HG03439 (cell line): ENCODE measurements at regions not wholly inside any gene's neighbourhood (a gene's known extent, or its start where the extent isn't known, plus 50 kb on each side); places are given as distances from the start of the nearest gene placed in this dataset.

Experiments used
- ATAC-seq: cut with Tn5 transposase; IDR thresholded peaks from one replicate; pipeline ENCODE4 v1.9.1; 2021; ENCODE audit warnings: mild to moderate bottlenecking, moderate library complexity; ENCODE audit not compliant: unreplicated experiment

DNA sequence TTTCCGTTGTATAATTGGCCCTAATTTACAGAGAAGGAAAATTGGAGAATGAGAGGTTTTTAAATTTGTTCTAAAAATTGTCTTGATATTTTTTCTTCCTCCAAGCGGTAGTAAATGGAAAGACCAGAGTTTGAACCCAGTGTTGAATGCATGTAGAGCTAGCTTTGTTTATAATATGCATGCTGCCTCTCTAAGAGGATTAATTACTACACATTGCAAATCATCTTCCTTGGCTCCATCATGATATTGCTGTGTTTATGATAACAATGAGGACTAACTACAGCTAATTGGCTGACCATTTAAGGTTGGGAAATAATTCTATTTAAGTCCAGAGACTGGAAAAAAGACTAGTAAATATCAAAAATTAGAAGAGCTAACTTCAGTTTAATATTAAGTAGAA, 338.5 kb downstream of the PLK2 start:
- ATAC-seq, result no peak

DNA sequence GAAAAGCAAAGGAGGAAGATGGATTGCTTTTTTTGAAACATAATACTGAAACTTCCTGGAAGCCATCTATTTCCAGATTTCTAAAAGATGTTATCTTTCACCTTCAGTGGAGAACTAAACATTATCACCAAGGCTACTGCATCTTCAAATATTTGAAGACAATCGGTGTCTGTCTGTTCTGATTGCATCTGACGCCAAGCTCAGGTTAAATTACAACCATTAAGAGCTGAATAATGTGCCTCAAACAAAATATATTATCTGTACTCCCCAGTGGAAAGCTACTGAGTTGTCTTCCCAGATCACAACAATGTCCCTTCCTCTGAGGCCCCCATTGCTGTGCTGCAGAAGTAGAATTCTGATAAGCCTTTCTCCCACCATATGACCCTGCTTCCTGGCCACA, 342.3 kb downstream of the PLK2 start:
- no peak for ATAC-seq

DNA sequence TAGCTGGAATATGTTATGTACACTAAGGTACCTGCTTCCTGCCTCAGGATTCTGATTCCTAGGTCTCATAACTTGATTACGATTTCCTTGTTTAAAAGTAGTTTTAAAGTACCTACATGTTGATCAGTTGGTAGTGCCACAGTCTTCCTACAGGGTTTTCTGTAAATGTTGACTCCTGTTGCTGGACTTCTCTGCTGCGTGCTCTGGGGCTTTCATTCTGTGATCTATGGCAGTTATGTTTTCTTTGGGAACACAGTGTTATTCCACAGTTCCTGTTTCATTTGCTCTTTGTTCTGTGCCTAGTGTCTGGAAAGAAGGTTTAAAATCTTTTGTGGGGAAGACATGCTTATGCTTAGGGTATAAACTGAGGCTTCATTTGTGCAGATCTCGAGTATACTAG, 343.5 kb downstream of the PLK2 start:
- no peak for ATAC-seq

DNA sequence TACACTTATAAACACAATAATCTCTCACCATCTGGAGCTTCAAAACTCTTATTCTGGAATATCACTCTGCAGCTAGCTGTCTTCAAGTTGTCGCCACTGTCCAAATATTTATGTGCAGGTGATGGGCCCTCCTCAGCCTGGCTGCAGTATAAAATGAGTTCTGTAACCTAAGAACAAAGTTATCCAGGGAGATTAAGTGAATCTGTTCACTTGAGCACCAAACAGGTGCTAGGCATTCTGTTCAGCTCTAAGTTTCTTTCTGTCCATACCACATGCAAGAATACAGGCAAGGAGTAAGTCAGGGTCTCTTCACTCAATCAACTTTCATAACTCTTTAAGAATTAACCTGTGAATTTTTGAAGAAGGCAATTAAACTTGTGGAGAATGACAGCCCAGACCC, 344.1 kb downstream of the PLK2 start:
- ATAC-seq, result no peak

DNA sequence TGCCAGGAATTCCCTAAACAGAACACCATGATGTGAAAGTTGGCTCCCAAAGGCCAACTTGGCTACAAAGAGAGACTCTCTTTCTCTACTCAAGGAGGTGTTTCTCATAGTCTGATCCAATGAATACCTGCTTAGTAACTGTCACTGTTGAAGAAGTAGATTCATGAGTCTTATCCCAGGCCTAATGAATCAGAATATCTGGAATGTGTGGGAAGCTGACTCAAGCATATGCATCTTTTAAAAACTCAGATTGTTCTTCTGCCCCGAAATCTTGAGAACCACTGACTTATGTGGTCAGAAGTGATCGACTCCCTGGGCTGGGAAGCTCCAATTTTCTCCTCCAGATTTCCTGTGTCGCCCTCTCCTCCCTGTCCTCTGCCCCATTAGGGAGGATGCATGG, 345.6 kb downstream of the PLK2 start:
- no peak for ATAC-seq

DNA sequence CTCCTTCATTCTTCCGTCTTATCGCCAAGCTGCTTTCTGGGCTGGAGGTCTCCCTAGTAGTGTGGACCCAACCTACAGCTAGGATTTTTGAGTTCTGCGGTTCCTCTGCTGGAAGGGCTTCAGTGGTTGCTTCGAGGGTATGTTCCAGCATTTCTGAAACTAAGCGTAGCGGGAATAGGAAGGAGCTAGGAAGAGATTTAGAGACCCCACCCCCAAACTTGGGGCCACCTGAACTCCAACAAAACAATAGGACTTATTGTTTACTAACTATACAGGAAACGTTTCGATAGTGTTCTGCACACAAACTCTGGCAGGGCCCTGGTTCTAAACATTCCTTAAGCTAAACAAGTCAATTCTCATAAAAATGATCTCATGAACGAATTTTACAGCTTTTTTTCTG, 346.7 kb downstream of the PLK2 start:
- ATAC-seq, result no peak

DNA sequence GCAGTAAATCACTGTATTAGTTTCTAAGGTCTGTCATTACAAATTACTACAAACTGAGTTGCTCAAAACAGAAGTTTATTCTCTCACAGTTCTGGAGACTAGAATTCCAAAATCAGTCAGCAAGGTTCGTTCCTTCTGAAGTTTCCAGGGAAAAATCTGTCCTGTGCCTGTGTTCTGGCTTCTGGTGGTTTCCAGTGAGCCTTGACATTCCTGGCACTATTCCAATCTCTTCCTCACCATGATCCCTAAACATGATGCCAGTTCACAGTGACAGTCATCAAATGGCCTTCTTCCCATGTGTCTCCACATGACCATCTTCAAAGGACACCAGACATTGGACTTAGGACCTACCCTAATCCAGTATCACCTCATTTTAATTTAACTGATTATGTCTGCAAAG, 351.4 kb downstream of the PLK2 start:
- no peak for ATAC-seq

DNA sequence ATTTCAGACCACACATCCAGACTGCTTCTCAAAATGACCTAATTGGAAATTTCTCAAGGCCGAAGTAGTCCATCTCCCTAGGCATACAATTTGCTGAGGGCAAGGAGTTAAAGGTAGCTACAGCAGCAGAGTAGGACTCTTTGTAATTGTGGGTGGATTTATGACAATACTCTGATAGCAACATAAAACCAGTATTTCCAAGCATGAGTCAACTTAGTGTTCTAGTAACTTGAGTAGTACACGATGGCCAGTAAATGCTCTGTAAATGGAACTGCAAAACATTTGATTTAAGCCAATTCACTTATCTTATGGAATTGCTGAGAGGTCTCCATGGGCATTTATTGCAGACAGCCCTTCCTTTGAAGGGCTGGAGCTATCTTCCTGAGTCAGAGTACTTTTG, 352.2 kb downstream of the PLK2 start:
- no peak for ATAC-seq

DNA sequence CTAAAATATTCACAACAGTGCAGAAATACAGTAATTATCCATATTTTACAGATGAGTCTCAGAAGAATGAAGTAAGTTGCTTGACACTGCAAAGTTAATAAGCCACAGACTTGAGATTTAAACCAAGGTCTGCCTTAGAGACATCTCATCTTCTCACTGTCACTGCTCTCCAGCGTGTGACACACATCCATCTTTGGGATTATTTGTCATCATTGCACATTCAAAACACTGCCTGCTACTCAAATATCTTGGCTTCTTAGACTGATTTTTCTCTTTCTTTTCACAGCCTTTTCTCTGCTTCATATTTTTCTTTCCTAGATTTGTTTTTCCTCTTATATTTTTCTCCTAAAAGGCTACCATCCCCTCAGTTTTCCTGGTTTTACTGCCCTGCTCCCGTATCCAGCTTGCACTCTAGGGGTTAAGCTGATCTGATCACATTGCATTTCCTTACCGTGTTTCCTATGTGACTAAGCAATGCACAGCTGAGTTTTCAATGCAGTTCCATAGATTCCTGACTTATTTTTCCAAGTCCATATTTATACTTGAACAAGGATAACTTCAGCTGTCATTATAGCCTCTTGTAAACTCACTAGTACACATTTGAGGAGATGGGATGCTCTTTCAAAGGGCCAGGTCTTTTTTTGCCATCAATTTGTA, 353.0 kb downstream of the PLK2 start:
- no peak for ATAC-seq

DNA sequence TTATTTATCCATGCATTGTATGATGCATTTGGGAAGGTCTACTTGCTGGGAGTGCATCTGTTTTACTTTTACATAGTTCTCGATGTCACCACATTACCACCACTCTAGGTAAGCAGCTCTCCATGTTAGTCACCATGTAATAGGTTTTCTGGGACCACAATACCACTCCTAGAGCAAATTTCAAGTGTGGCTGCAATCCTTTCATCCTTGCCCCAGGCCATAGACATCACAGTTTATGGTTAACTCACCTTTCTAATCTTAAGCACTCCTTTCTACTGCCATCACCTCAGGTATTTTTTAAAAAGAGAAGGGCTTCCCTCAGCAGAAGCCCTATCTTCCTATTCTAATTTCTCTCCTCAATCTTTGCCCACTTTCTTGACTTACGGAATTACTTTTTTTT, 354.1 kb downstream of the PLK2 start:
- no peak for ATAC-seq

DNA sequence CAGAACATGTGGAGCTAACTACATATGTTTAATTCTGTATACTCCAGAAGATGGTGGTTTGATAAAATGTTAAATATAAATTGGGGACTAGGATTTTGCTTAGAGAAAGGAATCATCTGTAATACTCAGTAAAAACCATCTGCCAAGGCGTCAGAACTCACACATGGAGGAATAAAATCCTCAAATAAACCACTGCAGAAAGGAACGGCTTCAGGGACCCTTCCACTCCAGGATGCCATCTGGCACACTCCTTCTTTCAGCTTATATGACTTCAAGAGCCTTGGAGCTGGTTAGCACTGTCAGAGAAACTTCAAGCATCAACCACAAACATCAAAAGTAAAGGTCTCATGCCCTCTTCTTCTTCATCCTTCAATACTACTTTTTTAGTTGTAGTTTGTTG, 360.6 kb downstream of the PLK2 start:
- ATAC-seq, result no peak

DNA sequence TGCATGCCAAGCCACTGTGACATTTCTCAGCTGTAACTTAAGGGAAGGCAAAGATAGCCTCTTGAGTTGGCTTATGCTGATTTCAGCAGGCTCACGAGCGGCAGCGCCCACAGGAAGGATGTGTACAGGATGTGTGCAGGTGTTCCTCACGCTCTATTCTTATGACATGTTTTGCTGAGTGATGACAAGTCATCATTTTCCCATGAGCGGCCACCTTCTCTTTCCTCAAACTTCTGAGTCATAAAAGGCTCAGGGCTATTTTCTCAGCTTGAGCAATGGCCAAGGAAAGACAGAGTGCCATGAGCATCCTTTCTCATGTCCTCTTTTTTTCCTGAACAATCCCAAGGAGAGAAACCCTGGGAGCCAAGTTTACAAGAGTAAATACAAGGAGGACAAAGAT, 365.9 kb downstream of the PLK2 start:
- no peak for ATAC-seq

DNA sequence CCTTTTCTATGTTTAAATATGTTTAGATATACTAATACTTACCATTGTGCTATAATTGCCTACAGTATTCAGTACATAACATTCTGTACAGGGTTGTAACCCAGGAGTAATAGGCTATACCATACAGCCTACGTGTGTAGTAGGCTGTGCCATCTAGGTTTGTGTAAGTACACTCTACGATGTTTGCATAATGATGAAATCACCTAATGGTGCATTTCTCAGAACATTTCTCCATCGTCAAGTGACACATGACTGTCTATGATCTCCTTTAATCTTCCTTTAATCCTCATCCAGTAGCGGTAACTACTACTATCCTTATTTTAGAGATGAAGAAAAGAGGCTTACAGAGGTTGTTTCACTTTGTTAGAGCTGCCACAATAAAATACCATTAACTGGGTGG, 369.2 kb downstream of the PLK2 start:
- no peak for ATAC-seq

DNA sequence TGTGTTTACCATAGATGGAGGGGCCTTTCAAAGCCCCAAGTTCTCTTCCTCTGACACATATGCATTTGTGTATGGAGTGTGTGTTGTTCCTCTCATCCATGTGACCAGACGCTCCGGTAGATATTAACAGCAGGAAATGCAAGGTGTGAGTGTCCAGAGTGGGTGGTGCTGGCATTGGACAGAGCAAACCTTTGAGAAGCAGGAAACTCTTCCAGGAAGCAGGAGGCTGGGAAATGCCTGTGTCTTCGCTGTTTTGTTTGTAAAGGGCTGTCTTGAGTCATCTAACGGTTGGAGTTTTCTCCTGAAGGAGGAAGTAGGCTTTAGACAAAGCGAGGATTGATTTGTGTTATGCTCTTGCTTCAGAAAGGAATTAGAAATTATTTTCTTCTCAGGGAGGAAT, 370.9 kb downstream of the PLK2 start:
- no peak for ATAC-seq

DNA sequence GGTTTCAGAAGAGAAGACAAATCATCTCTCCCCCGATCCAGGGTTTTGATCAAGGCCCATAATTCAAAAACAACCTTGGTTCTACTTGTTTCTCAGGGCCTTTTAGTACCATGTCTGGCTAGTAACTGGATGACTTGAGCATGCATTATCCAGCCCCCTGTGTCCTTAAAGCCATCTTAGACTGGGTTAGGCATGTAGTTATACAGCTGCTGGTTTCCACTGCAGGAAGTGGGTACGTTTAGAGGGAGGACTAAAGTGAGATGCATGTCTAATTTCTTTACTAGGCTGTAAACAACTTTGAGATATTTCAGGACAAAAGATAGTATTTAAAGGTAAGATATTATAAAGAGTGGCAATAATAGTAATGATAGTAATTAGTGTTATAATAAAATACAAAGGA, 372.0 kb downstream of the PLK2 start:
- no peak for ATAC-seq

DNA sequence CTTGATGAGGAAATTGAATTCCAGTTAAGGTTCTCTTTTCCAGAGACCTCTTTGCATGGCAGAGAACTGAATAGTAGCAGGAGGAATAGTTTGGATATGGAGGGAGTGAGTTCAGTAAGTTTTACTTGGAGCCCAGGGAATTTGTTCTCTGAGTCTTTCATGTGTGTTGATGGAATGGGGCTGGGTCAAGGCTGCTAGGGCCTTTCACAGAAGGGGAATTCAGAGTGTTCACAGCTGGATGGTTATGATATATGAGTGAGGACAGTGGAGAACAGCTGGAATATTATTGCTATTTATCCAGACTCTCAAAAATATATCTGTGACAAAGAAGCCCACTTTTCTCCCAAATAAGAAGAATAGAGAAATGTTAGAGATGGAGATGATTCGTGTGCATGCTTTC, 372.8 kb downstream of the PLK2 start:
- ATAC-seq, result no peak

DNA sequence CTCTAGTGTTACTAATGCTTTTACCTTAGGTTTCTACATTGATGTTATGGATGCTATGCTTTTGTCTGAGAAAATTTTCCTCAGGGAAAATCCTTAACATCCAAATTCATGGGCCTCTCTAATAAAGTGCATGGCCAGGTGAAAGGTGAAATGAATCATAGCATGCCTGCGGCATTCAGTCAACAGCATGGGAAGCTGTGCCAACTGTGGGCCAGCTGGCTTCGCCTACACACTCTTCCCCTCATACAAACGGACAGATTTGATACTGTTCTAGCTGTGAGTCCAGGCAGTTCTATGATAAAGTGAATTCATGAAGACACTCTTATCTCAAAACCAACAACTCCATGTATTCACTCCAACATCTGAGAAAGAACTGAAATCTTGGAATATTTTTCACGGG, 374.1 kb downstream of the PLK2 start:
- ATAC-seq, result no peak

DNA sequence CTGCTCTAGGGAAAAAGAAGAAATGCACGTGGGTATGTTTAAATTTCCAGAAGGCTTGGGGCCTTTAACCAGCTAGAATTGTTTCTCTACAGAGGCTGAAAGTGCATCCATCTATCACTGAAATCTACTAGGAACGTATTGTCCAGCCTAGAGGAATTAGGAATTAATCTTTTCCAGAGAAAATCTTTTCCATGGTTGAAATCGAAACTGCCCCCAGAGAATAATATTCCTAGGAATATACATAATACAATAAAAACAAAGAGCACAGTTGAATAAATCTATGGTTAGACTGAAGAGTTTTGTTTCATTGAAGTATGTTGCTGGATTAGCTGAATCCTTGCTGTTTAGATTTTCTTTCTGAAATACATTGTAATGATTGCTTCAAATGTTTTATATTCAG, 378.5 kb downstream of the PLK2 start:
- no peak for ATAC-seq

DNA sequence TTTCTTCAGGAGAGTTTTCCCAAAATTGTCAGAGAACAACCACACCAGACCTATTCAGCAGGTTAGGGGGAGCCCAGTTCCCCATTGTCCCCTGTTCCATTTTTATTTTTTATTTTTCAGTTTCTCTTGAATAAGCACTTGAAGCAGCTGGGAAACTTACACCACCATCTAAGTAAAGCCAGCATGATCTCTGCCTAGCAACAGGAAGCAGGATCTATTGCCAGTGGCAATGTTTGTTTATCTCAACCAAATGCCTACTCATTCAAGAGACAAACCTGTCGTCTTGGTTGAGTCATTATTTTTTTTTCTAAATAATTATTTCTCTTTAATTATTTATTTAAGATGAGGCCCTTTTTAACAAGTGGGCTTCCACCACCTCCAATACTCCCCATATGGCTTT, 379.3 kb downstream of the PLK2 start:
- no peak for ATAC-seq

DNA sequence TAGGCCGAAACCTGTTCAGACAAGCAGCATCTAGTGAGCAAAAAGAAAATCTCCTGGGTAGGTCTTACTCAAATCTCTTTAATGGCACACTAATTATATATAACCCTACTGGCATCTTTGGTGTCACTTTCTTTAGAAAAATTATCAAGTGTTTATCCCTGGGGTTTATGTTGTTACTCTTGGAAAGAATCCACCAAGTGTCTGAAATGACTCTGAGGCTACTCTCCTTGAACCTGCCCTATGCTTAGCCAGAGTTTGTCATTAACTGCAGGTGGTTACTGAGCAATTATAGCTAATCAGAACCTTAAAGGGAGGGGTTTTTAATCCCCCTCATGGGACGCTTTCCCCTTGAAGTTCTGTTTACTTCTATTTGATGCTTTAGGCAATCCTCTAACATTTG, 381.9 kb downstream of the PLK2 start:
- ATAC-seq, result no peak

DNA sequence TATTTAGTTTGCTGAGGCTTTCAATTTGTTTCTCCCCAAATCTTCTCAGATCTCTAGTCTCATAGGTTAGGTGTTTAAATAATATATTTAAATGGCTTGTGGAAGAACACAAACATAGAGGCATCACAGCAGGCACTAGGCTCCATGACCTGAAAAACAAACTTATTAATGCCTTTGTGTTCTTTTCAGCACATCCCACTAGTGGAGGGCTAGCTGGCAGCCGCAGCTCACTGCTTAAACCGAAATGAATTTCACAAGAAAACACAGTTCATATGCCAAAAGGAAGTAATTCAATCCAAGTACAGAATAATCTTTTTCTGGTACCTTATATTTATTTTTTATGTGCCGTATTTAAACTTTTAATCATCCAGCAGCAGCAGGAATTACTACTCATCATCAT, 382.5 kb downstream of the PLK2 start:
- no peak for ATAC-seq

DNA sequence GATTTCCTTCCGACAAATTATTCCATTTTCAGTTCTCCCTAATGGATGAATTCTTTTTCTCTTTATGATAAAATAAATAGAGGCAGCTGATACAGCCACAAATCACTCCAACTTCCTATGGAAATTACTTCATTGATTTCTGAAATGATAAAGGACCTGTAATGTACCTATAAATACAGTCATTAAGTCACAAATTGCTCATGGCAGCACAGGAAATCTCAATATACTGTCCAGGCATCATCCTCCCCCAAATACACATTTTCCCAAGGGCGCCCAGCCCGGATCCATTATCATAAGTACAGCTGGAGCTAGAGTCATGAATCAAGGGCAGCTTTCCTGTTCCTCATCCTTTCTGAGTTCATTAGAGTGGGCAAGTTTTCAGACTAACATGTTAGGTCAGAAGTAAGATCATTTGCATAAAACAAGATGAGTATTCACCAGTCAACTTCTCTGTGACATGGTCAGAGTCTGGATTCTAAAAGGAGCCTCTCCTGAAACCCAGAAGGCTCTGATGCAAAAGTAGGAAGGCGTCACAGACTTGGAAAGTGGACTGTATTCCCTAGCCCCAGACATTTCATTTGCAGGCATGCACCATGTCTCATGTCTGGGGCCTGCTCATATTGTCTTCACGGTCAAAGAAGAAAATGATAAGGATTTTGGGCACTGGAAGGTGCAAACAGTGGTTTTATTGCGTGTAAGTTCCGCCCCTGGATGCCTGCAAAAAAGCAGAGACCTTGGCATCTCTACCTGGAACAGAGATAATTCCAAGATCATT, 383.2 kb downstream of the PLK2 start:
- no peak for ATAC-seq

DNA sequence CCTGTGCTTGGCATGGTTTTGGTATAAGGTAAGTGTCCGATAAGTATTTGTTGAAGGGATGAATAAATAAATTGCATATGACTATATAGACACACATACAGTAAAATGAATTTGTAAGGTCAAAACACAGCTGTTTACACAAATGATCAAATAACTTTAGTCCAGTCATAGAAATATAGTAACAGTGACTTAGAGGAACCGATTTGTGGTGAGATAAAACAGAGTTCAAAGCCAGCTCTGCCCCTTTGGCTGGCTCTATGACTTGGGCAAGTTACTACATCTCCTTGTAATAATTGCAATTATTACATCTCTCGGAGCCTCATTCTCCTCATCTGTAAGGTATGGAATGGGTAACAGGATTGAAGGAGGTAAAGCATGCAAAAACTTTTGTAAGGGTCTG, 384.0 kb downstream of the PLK2 start:
- no peak for ATAC-seq
